Mucosa of rectum (tissue), 2 donors: ENCODE measurements at regions not wholly inside any gene's neighbourhood (a gene's known extent, or its start where the extent isn't known, plus 50 kb on each side); places are given as distances from the start of the nearest gene placed in this dataset.

Source experiments
- H3K27ac ChIP-seq, 2 donors: one replicate each; pipeline ENCODE4 v1.7.0; 2013; ENCODE audit warnings: inconsistent platforms in 2 of 2, low read depth in 2 of 2, low read length in 2 of 2
- H3K27me3 ChIP-seq, 2 donors: one replicate each; pipeline ENCODE4 v1.7.0; 2013; ENCODE audit warnings: low read length in 2 of 2; ENCODE audit not compliant: control insufficient read depth in 2 of 2, insufficient read depth in 2 of 2
- H3K36me3 ChIP-seq, 2 donors: one replicate each; pipeline ENCODE4 v1.7.0; 2013; ENCODE audit warnings: low read length in 2 of 2; ENCODE audit not compliant: control insufficient read depth in 2 of 2, insufficient read depth in 2 of 2
- H3K4me1 ChIP-seq, 2 donors: one replicate each; pipeline ENCODE4 v1.7.0; 2013; ENCODE audit warnings: low read length in 2 of 2, mild to moderate bottlenecking in 1 of 2; ENCODE audit not compliant: control insufficient read depth in 2 of 2, insufficient read depth in 2 of 2
- H3K4me3 ChIP-seq, 2 donors: one replicate each; pipeline ENCODE4 v1.7.0; 2013; ENCODE audit warnings: low read length in 2 of 2
- H3K9ac ChIP-seq, 2 donors: one replicate each; pipeline ENCODE4 v1.7.0; 2013; ENCODE audit warnings: low read length in 2 of 2, low read depth in 1 of 2, mild to moderate bottlenecking in 1 of 2
- H3K9me3 ChIP-seq, 2 donors: one replicate each; pipeline ENCODE4 v1.7.0; 2013; ENCODE audit warnings: low read length in 2 of 2; ENCODE audit not compliant: control insufficient read depth in 2 of 2
- donor health status: healthy.
- donor health status: Normal muscosa, but diverticular disease.

DNA sequence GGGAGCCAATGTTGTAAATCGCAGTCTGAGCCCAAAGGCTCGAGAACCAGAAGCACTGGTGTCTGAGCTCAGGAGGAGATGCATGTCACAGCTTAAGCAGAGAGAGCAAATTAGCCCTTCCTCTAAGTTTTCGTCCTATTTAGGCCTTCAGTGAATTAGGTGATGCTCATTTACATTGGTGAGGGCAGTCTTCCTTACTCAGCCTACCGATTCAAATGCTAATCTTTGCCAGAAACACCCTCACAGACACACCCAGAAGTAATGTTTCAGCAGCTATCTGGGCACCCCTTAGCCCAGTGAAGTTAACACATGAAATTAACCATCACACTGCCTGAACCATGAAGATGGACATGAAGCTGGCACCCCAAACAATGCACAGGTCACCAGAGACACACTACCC lies 385.1 kb downstream of the STK39 start:
- Histone ChIP-seq H3K9ac (no peak overlapping the region), H3K27me3 (no peaks in the 10 kb centered on the region), H3K27ac (no peak overlapping the region), H3K36me3 (no peaks in the 10 kb centered on the region), H3K4me1 (no peaks in the 10 kb centered on the region), H3K4me3 (no peak overlapping the region), H3K9me3 (no peaks in the 10 kb centered on the region)

DNA sequence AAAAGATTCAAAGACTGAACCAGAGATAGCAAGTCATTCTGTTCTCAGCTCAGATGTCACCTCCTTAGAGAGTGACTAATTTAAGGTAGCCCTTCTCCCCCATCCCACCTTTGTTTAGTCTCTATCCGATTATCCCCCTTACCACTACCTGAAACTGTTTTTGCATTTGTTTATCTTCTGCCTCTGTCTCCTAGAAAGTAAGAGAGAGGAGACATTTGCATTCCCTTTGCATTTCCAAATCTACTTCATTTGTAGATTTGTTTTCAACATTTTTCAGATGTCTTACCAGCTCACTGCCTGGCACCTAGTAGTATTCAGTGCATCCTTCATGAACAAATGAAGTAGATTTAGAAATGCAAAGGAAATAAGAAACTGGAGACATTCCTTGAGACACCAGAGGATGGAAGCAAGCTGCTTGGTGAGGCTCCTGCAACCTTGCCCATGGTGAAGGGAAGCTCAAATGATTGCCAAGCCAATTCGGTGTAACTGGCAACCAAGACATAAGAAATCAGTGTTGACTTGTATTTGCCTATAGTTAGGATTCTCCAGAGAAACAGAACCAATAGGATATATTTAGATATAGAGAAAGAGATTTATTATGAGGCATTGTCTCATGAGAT lies 385.7 kb downstream of the STK39 start:
- Histone ChIP-seq H3K9ac (no peak overlapping the region), H3K36me3 (no peaks in the 10 kb centered on the region), H3K9me3 (no peaks in the 10 kb centered on the region), H3K4me1 (no peaks in the 10 kb centered on the region), H3K27me3 (no peaks in the 10 kb centered on the region), H3K4me3 (no peak overlapping the region), H3K27ac (no peak overlapping the region)

DNA sequence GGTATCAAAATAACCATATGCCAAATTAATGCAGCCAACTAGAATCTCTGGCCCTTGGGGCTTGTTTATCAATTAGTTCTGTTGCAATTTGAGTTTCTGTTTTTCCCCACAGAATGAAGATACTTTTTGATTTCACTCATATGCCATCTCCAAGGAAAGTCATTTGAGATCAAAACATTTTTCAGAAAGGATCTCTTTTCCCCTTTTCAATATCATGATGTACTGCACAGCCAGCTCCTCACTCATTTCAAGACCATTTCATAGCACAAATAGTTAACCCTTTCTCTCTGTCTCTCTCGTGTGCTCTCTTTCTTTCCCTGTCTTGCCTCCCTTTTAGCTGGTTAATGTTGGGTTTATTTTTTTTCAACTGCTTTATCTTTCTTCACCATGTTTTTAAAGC lies 387.3 kb downstream of the STK39 start:
- H3K36me3 ChIP-seq = no peaks in the 10 kb centered on the region
- H3K9me3 ChIP-seq = no peaks in the 10 kb centered on the region
- H3K27me3 ChIP-seq = no peaks in the 10 kb centered on the region
- no peak overlapping the region for H3K4me3 ChIP-seq
- no peak overlapping the region for H3K9ac ChIP-seq
- H3K4me1 ChIP-seq = no peaks in the 10 kb centered on the region
- H3K27ac ChIP-seq = no peak overlapping the region

DNA sequence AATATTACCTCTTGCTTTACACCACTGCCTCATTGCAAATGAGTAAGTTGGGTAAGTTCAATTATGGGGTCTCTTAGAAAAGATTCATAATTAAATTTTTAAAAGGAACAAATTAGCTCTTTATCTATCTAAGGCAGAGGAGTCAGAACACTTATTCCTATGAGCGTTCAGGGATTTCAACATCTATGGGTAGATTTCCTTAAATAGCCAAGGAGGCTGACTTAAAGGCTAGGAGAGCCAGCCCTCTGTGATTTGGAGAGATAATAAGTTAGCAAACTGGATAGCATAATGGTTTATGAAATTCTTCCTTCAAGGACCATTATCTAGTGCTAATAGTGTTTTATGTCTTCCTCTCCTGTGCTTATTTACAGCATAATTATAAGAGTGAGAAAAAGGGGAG lies 387.7 kb downstream of the STK39 start:
- no peaks in the 10 kb centered on the region for H3K4me1 ChIP-seq
- no peak overlapping the region for H3K27ac ChIP-seq
- H3K27me3 ChIP-seq = no peaks in the 10 kb centered on the region
- no peak overlapping the region for H3K9ac ChIP-seq
- H3K36me3 ChIP-seq = no peaks in the 10 kb centered on the region
- H3K9me3 ChIP-seq = no peaks in the 10 kb centered on the region
- H3K4me3 ChIP-seq = no peak overlapping the region

DNA sequence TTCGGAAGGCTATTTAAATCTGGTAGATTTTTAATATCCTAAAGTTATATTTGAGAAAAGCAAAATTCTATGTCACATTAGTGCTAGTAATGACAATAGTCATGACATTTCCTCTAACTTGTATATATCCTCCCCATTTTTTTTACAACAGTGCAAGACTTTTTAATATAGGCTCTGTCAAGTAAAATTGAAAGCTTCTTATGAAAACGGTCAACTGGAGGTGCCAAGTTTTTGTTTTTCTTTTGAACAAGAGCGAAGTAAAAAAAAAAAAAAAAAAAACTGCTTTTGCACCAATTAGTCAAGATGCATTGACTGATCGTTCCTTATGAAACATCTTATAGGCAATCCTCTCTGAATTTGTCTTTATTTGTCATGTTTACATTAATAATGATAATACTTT lies 389.3 kb downstream of the STK39 start:
- no peaks in the 10 kb centered on the region for H3K36me3 ChIP-seq
- no peaks in the 10 kb centered on the region for H3K27me3 ChIP-seq
- no peak overlapping the region for H3K4me3 ChIP-seq
- no peaks in the 10 kb centered on the region for H3K9me3 ChIP-seq
- no peaks in the 10 kb centered on the region for H3K4me1 ChIP-seq
- no peak overlapping the region for H3K27ac ChIP-seq
- no peak overlapping the region for H3K9ac ChIP-seq

DNA sequence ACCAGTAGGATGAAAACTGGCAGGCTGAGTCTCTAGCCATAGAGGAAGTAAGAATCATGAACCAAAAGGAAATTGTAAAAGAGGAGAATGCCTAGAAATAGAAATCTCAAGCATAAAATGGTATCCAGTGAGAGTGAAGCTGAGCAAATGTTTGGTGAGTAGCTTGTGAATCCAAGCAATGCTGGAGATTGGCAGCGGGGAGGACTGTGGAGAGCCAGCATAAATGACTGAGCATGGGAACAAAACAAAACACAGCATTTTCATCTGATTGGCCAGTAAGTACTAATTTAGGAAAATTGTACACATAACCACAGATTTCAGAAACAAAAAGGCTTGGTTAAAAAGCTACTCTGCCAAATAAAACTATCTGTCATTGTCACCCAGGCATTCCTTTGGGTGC lies 390.0 kb downstream of the STK39 start:
- no peaks in the 10 kb centered on the region for H3K4me1 ChIP-seq
- H3K4me3 ChIP-seq = no peak overlapping the region
- no peaks in the 10 kb centered on the region for H3K36me3 ChIP-seq
- no peaks in the 10 kb centered on the region for H3K27me3 ChIP-seq
- H3K9me3 ChIP-seq = no peaks in the 10 kb centered on the region
- H3K27ac ChIP-seq = no peak overlapping the region
- H3K9ac ChIP-seq = no peak overlapping the region

DNA sequence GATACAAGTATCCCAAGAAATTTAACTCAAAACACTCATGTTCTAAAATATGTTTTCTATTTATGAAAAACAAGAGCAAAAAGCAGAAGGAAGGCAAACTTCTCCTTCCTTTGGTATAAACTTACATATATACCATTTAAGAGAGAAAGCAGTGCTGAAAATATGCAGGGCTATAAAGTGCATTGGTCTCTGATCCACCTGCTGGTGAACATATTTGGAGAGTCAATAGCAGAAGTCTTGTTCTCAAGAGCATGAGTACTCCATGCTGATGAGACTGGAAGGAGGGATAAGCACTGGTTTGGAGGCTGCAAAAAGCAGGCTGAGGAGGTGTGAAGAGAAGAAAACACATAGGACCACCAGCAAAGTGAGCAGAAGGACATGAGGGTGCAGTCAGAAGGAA lies 391.2 kb downstream of the STK39 start:
- Histone ChIP-seq H3K27ac (no peak overlapping the region), H3K4me3 (no peak overlapping the region), H3K9me3 (no peaks in the 10 kb centered on the region), H3K36me3 (no peaks in the 10 kb centered on the region), H3K4me1 (no peaks in the 10 kb centered on the region), H3K27me3 (no peaks in the 10 kb centered on the region), H3K9ac (no peak overlapping the region)

DNA sequence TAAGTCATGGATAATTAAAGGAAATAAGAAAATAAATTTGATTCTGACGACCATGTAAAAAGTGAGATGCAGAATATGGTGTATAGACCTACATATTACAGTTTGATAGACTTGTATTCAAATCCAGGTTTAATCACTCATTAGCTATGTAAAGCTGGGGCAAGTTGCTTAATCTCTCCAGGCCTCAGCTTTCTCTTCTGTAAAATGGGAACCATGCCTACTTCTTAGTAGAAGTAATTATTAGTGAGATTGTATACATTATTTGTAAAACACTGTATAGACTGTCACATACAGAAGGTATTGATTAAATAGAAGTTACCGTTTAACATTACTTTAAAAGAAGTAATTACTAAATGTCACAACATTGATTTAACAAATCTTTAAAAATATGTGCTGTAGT lies 392.2 kb downstream of the STK39 start:
- Histone ChIP-seq H3K4me1 (no peaks in the 10 kb centered on the region), H3K9ac (no peak overlapping the region), H3K27ac (no peak overlapping the region), H3K27me3 (no peaks in the 10 kb centered on the region), H3K9me3 (no peaks in the 10 kb centered on the region), H3K36me3 (no peaks in the 10 kb centered on the region), H3K4me3 (no peak overlapping the region)

DNA sequence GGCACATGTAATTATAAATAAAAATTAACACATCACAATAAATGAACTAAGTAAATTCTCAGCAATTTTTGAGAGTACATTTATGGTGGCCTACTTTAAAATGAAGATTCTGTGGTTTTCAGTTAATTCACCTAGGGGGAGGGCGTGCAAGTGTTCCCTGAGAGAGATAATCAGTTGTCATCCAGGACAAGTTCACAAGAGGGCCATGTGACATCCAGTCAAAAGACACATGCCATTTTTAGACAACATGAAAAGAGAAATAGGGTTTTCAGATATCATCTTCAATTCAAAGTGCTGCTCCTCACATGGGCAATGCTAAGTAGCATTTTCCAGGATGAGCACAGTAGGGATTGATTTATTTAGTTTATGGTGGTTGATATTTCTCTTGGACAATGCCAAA lies 393.7 kb downstream of the STK39 start:
- H3K27me3 ChIP-seq = no peaks in the 10 kb centered on the region
- H3K27ac ChIP-seq = no peak overlapping the region
- no peaks in the 10 kb centered on the region for H3K4me1 ChIP-seq
- no peak overlapping the region for H3K9ac ChIP-seq
- no peaks in the 10 kb centered on the region for H3K36me3 ChIP-seq
- no peaks in the 10 kb centered on the region for H3K9me3 ChIP-seq
- H3K4me3 ChIP-seq = no peak overlapping the region

DNA sequence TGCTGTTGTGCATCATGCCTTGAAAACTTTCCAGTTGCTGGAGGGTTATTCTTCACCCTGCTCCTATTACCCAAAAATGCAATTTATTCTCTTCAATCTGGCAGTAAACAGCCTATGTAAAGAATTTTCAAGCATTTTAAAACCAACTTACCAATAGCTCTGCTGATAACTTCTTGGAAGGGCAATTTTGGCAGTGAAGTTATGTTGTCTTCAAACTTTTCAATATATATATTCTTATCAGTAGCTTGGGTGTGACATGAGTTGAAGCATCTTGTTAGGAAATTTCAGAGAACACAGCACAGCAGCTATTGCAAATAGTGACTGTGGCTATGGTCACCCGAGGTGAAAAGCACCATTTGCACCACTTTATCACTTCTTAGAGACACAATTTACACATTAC lies 395.5 kb downstream of the STK39 start:
- Histone ChIP-seq H3K9ac (no peak overlapping the region), H3K4me3 (no peak overlapping the region), H3K9me3 (no peaks in the 10 kb centered on the region), H3K36me3 (no peaks in the 10 kb centered on the region), H3K27me3 (no peaks in the 10 kb centered on the region), H3K4me1 (no peaks in the 10 kb centered on the region), H3K27ac (no peak overlapping the region)

DNA sequence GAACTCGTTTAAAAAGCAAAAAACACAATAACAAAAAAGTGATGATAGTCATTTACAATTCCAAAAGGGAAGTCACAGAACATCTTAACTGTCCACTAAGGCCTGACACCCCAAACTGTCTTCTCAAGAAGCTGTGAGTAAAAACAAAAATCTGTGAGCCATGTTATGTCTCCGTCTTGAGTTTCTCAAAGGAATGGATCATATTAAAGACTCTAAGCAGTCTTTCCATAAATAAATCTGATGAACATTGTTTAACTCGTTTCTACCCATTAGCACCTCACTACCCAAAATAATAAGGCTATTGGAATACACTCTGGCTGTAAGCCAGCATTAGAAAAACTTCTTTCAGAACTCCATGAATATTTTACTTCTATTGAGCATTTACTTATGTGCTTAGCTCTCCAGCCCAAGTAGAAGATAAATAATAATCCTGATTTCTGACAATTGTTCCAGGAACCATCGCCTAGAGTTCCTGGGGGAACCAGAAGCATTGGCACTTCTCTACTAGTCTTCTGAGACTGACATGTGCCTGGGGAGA lies 396.0 kb downstream of the STK39 start:
- no peak overlapping the region for H3K4me3 ChIP-seq
- H3K36me3 ChIP-seq = no peaks in the 10 kb centered on the region
- H3K4me1 ChIP-seq = no peaks in the 10 kb centered on the region
- H3K9me3 ChIP-seq = no peaks in the 10 kb centered on the region
- H3K9ac ChIP-seq = no peak overlapping the region
- no peaks in the 10 kb centered on the region for H3K27me3 ChIP-seq
- no peak overlapping the region for H3K27ac ChIP-seq
